ENCODE measurements at regions not wholly inside any gene's neighbourhood (a gene's known extent, or its start where the extent isn't known, plus 50 kb on each side); places are given as distances from the start of the nearest gene placed in this dataset.
"Not testable (repeated sequence)": the region's sequence is repeated elsewhere in the genome, so short reads cannot be mapped to it uniquely, and the experiment has no call there.

- TF ChIP-seq CTCF (IDR thresholded peaks at IDR 0.05; ENCODE audit: low read depth, low read length) = no peak
- no peak for DNase-seq (ENCODE audit: low read depth in 2 of 2)
- no peak overlapping the region for H3K4me3 ChIP-seq (replicated peaks in 1 of 2; ENCODE audit: low read depth in 2 of 2, low read length in 2 of 2)
Observed at GRCh38 chr4:115515772-115516171, 402.4 kb upstream of the NDST4 start.

GRCh38 chr4:115515366-115515765 is 401.9 kb upstream of the NDST4 start:
- no peak for TF ChIP-seq CTCF (IDR thresholded peaks at IDR 0.05; ENCODE audit: low read depth, low read length)
- H3K4me3 ChIP-seq (replicated peaks in 1 of 2; ENCODE audit: low read depth in 2 of 2, low read length in 2 of 2) = no peak overlapping the region
- DNase-seq (ENCODE audit: low read depth in 2 of 2) = no peak

- H3K4me3 ChIP-seq (replicated peaks in 1 of 2; ENCODE audit: low read depth in 2 of 2, low read length in 2 of 2) = no peak overlapping the region
- no peak for DNase-seq (ENCODE audit: low read depth in 2 of 2)
- TF ChIP-seq CTCF (IDR thresholded peaks at IDR 0.05; ENCODE audit: low read depth, low read length) = no peak
Observed at GRCh38 chr4:115514675-115515074, 401.3 kb upstream of the NDST4 start.

GRCh38 chr4:115505326-115505725 is 391.9 kb upstream of the NDST4 start:
- TF ChIP-seq CTCF (IDR thresholded peaks at IDR 0.05; ENCODE audit: low read depth, low read length) = no peak
- DNase-seq (ENCODE audit: low read depth in 2 of 2) = no peak
- H3K4me3 ChIP-seq (replicated peaks in 1 of 2; ENCODE audit: low read depth in 2 of 2, low read length in 2 of 2) = no peak overlapping the region

GRCh38 chr4:115501656-115502055 is 388.2 kb upstream of the NDST4 start:
- no peak for TF ChIP-seq CTCF (IDR thresholded peaks at IDR 0.05; ENCODE audit: low read depth, low read length)
- DNase-seq (ENCODE audit: low read depth in 2 of 2) = no peak
- no peak overlapping the region for H3K4me3 ChIP-seq (replicated peaks in 1 of 2; ENCODE audit: low read depth in 2 of 2, low read length in 2 of 2)

GRCh38 chr4:115493770-115494169 is 380.4 kb upstream of the NDST4 start:
- not testable (repeated sequence) for H3K4me3 ChIP-seq (replicated peaks in 1 of 2; ENCODE audit: low read depth in 2 of 2, low read length in 2 of 2); DNase-seq (ENCODE audit: low read depth in 2 of 2)

- TF ChIP-seq CTCF (IDR thresholded peaks at IDR 0.05; ENCODE audit: low read depth, low read length) = no peak
- H3K4me3 ChIP-seq (replicated peaks in 1 of 2; ENCODE audit: low read depth in 2 of 2, low read length in 2 of 2) = no peak overlapping the region
Observed at GRCh38 chr4:115491686-115492085, 378.3 kb upstream of the NDST4 start.

More at GRCh38 chr4:115491686-115492085, 378.3 kb upstream of the NDST4 start:
- DNase-seq (ENCODE audit: low read depth in 2 of 2) = no peak
